NCI-H446 treated with DMSO at 0.1 percent for 48 hours (cell line): ENCODE measurements at regions not wholly inside any gene's neighbourhood (a gene's known extent, or its start where the extent isn't known, plus 50 kb on each side); places are given as distances from the start of the nearest gene placed in this dataset.

Experiments
- DNase-seq: peaks from one replicate; lab custom pipeline; 2025; lab: John Stamatoyannopoulos, UW

DNA sequence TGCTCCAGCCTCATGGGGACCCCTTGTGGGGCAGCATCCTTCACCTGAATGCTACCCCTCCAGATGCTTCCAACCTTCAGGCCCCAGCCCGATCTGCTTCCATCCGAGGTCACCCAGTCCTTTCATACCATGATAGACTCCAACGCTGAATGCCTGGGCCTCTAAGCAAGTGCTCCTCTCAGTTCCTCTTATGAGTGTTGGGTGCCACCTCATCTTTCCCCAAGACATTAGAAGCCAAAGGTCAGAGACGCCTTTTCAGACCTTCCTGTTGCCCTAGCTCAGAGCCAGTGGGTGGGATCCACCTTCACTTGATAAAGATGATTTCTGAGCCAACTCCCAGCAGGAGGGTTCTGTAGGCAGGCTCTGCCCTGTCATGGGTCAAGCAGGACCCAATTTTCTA lies 174.5 kb upstream of the MGAT5 start:
- no peak for DNase-seq

DNA sequence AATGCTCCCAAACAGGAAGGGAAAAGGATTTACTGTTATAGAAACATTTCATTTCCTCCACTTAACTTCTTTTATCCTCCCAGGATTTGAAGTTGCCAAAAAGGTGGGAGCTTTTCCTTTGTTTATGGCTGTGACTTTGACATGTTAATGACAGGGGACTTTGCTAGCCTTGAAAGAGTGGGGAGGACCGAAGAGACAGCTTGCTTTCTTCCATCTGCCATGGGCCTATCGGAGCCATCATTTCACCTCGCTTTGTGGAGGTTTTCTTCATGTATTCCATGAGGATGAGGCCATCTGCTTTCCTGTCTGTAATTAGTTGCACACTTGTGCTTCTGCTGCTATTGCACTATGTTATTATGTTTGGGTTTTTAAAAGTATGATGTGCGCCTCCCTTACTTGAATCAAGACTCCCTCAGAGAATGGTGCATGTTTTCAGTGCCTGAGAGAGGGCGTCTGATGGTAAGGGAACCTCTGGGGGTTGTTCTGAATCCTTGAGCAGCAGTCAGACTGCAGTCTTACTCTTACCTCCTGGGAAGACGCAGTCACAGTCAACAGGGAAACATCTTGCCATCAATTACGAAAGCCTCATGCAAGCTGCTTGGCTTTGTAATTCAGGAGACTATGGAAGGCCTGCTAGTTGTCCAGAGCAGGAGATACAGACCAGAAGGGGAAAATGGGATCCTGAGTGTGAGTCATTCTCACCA lies 173.3 kb upstream of the MGAT5 start:
- no peak for DNase-seq

DNA sequence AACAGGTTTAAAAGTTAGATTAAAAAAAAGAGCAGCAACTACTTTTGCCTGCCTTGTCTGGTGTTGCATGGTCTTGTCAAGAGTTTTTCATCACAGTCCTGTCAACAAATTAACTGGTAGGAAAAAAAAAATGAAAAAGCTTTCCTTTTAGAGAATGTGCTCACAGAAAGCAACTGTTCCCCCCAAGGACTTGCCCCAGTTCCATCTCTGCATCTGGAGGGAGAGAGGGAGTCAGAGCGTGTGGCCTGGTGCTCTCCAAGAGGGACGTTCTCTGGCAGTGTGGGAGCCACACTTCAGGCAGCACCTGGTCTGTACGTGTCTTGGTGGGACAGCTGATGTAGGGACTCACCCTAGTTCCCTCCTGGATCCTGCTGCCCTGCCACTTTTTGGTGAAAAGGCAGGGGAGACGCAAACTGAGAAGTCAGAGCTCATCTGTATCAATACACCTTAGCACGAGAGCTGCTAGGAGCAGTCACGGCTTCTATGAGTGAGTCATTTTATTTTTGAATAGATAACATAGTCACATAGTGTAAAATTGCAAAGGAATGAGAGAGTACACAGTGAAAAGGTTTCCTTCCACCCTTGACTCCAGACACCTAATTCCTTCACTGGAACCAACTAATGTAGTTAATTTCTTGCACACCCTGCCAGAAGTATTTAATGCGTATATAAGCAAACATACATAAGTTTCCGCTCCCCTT lies 172.5 kb upstream of the MGAT5 start:
- no peak for DNase-seq

DNA sequence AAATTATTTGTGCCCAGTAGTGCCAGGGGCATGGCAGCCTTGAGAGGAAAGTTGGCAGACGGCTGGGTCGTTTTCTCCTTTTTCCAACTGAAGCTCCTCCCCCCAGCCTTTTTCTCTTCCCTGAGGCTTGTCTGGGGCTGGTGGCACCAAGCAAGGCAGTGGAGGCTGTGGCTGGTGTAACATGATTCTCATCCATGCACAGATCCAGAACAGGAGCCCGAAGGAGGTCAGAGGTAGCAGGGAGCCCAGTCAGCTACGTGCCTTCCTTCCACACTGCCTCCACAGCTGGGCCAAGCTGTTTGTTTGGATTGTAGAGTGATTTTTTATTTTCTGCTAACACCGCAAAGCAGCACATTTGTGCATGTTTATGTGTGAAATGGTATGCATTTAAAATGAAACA lies 170.3 kb upstream of the MGAT5 start:
- DNase-seq, result no peak

DNA sequence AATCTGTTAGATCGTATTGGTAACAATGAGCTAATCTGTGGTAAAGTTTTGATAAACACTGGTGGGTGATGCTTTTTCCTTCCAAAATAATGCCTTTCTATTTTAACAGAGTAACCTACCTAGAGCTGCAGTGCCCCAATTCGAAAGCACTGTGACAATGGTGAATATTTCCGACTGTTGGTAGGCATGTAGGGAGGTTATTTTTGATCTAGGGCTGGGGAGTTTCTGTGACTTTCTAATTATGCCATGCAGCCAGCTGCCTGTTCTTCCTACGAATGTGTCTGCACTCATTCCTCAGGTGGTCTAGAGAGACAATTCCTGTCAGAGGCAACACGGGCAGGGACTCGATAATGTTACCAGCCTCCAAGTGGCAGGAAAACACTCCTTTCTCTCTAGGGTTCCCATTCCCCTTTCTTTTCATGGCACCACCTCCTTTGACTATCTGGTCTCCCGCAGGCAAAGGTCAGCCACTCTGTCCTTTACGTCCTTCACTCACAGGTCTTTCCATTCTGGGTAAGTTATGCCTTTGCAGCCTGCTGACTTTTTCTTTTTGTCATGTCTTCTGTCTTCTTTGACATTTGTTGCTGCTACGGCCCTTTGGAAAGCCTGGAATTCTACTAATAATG lies 167.2 kb upstream of the MGAT5 start:
- DNase-seq, result no peak

DNA sequence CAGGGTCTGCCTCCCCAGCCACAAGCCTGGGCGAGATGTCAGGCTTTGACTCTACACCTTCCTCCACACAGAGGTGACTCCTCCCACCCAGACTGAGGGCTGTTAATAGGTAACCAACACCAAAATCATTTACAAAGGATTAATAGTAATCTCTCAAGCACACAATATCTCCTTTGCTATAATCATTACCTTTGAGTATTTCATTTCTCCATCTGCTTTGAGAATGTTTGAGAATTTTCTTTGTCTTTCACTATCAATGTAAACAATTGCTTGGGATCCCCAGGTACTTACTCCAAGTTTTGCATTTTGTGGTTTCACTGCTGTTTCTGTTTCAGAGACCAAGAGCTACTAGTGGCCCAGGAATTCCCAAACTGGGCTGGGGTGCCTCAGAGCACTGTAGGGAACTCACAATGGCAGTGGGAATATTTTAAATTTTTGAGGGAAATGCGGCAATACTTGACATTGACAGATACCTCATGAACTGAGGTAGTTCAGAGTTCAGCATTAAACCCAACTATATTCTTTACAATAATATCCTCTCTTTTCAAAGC lies 166.4 kb upstream of the MGAT5 start:
- no peak for DNase-seq

DNA sequence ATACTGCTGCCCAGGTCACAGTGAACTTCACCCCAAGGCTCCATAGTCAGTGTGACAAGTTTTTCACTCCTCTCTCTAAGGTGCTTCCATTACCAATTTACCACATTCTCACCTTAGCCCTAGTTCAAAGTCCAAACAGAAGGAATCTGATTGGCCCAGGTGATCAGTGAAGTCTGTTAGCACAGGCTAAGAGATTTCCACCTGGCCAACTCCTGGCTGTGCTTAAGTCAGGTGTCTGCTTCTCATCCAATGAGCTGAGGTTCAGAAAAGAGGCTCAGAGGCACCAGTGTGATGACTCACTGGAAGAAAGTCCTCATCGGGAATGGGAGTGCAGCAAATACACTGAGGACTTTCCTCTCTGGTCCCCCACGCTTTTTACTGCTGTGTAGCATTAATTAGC lies 164.4 kb upstream of the MGAT5 start:
- no peak for DNase-seq

DNA sequence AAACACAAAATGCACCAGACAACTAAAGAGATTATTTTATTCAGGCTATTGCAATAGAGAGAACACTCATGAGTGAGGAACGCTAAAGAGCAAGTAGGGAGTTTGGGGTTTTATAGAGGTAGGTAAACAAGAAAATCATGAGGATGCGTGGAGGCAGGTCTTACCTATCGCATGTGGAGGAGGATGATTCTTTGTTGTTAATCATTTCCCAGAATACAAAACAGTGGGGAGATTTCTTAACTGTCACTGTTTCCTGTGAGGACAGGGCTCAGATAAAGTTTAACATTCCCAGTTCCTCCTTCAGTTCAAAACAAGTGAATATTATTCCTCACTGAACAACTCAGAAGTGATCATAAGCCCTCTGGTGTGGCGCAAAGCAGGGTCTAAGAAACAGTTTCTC lies 156.1 kb upstream of the MGAT5 start:
- DNase-seq, result no peak

DNA sequence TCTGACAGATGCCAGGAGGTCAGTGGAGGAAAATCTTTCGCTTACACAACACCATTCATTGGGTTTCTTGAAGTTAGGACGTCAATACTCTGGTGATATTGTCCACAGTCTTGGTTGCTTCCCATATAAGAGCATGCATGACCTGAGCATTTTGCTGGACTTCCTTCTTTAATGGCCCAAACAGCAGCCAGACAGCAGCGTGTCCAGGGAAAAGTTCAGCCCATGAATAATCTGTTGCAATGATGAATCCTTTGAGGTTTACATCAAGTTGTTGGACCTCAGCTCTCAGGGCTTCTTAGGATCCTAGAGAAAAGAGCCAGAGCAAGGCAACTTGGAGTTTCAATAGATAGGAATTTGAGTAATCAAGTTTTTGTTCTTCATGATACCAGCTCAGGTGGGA lies 155.6 kb upstream of the MGAT5 start:
- no peak for DNase-seq

DNA sequence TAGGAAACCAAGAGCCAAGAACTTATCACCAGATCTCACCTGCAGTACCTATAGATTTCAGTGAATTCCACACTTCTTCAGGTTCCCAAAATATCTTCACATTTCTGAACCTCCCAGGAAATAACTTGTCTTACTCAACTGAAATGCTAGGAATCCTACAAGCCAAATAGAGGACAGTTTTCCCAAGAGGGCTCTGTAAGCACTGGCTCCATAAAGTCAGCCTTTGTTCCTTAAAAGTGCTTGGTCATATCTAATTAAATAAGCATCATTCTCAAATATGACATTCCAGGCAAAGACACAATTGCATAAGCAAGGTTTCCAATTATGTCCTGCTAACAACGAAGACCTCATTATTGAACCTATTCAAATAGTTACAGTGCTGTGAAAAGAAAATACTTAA lies 154.6 kb upstream of the MGAT5 start:
- DNase-seq, result no peak

DNA sequence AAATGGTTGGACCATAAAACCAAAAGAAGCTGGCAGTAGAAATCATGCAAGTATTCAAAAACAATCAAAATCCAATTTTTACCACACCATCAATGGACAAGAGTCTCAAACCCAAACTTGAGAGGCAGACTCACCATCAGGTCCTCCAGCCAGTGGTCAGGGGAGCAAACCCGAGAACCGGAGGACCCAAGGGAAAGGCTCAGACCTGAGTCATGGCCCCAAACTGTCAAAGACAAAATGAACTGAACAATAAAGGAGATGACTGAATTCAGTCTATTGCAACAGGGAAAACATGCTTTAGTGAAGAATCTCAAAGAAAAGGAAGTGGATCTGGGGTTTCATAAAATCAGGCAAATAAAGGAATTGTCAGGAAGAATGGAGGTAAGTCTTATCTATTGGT lies 150.7 kb upstream of the MGAT5 start:
- no peak for DNase-seq

DNA sequence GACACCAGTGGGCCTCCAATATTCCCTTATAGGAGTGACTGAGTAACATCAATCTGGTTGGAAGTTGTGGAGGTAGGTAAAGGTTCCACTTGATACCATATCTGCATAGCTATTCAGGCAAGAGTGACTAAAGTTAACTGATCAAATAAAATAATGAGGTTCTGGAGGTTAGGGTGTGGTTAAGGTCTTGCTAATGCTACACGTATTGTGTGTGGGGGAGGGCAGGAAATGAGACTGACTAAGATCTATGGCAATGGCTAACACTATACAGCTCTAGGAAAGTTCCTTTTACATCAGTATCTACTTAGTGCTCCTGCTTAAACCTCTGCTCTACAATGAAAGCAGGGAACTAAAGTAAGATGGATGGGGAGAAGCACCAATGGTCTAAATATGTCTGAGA lies 149.1 kb upstream of the MGAT5 start:
- DNase-seq, result no peak

DNA sequence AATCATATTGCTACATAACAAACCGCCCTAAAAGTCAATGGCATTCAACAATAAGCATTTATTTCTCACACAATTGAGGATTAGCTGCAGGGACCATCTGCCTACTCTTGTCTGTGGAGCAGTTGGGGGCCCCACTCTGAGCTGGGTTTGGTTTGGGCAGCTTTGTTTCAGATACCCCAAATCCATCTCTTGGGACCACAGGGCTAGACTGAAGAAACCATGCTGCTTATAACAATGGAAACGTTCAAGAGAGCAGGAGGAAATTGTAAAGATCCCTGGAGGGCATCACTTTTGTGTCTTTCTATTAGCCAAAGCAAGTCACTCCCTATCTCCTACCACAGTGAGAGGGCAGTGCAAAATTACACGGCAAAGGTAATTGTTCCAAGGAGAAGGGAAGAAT lies 146.5 kb upstream of the MGAT5 start:
- no peak for DNase-seq

DNA sequence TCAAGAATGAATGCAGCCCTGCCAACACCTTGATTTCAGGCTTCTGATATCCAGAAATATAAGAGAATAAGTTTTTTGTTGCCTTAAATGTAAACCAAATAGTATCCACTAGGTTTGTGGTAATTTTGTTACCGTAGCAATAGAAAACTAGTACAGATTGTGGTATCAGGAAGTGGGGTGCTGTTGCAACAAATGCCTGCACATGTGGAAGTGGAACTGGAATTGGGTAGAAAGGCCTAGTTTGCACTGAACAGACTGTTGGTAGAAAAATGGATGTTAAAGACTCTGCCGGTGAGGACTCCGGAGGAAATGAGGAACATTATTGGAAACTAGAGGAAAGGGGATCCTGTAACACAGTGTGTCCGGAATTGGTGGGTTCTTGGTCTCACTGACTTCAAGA lies 145.8 kb upstream of the MGAT5 start:
- no peak for DNase-seq

DNA sequence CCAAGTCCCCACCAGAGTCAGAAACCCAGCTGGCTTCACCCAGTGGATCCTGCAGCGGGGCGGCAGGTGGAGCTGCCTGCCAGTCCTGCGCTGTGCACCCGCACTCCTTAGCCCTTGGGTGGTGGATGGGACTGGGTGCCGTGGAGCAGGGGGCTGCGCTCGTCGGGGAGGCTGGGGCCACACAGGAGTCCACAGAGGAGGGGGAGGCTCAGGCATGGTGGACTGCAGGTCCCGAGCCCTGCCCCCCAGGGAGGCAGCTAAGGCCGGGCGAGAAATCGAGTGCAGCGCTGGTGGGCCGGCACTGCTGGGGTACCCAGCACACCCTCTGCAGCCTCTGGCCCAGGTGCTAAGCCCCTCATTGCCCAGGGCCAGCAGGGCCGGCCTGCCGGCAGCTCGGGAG lies 144.6 kb upstream of the MGAT5 start:
- no peak for DNase-seq

DNA sequence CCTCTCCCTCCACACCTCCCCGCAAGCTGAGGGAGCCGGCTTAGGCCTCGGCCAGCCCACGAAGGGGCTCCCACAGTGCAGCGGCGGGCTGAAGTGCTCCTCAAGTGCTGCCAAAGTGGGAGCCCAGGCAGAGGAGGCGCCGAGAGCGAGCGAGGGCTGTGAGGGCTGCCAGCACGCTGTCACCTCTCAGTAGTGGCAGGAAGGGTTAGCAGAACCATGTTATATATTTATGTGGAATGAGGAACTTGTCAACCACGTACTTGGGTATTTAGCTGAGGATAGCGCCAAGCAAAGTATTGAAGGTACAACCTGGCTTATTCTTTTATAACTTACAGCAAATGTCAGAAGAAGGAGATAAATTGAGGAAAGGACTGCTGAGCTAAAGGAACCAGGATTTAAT lies 144.1 kb upstream of the MGAT5 start:
- DNase-seq, result no peak

DNA sequence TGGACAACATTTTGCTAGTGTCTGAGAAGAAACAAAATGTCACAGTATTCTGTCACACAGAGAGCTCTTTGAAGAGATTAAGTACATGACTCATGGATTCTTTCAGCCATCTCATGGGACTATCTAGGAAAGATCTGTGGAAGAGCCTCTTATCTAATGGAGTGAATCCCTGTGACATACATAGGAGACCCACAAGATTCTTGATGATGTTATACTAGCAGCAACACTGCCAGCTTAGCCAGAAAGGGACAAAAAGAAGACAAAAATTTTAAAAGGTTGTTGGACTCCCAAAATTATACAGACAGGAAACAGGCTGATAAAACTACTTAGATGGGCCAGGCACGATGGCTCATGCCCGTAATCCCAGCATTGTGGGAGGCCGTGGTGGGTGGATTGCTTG lies 143.3 kb upstream of the MGAT5 start:
- no peak for DNase-seq

DNA sequence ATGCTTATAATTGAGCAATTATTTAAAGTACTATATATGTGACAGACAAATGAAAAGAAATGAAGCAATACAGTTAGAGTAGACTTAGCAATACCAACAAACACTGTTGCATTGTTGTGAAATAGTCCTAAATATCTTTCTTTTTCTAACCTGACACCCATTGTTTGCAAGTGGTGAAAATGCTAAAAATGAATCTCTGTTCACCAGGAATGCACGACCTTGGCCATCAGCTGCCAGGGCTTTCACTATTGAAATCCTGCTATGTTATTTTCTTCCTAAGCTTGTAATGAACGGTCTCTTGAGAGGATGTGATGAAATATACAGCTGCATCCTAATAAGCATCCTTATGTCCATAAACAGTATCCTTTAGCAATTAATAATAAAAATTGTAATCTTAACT lies 136.2 kb upstream of the MGAT5 start:
- DNase-seq, result no peak

DNA sequence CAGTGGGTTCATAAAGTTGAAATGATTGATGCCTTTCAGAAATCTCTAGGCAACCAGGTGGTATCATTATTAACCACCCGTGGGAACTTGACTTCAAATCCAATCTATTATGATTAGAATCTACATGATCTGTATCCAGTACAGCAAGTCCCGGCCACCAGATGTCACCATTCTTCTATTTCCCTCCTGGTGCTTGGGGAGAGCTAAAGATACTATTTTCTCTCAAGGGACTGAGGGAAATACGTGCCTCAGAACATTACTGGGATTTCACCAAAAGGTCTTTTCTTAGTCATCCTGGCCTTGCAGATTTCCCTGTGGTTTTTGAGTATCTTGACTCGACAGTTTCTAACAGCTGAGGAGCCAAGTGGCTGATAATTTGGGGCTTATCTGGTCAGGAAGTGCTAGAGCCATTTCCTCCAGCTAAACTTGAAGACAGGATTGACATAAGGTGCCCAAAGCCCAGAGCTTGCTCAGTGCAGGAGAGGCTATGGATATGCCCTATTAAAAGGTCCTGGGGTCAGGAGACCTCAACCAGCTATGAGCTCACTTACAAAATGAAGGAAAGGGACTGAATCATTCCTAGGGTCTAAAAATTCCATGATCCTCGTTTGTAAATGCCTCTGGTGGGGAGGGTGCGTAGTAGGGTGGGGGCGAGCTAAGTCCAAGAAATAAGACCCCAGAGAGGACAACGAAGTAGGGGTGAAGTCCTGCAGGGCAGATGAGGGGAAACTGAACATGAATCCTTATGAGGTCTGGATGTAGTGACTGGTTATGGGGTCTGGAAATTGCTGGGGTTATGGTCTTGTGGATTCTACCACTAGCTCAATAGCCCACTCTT lies 135.4 kb upstream of the MGAT5 start:
- peak; percentile 82 for DNase-seq

DNA sequence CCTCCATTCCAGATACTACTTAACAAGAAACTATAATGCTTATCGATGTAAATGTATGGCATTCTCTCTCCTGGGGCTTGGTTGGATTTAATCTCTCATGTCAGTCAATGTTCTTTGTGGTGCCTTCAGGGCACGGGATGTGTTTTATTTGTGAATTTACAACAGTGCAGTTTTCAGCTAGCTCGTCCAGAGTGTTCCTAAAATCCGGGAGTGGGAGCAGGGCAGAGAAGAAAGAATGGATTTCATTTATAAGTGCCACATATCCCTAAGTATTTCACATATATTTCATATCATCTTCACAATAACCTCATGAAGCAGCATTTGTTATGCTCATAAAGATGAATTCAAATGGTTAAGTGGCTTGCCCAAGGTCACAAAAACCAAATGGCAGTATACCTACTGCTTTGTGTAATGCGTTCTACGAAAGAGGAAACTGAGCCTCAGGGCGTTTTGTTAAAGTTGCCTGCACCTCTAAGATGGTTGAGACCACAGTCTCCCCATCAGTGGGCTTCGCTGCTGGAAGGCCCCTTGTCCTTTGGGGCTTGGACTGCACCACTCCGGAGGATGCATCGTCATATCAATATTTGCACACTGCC lies 134.7 kb upstream of the MGAT5 start:
- no peak for DNase-seq

DNA sequence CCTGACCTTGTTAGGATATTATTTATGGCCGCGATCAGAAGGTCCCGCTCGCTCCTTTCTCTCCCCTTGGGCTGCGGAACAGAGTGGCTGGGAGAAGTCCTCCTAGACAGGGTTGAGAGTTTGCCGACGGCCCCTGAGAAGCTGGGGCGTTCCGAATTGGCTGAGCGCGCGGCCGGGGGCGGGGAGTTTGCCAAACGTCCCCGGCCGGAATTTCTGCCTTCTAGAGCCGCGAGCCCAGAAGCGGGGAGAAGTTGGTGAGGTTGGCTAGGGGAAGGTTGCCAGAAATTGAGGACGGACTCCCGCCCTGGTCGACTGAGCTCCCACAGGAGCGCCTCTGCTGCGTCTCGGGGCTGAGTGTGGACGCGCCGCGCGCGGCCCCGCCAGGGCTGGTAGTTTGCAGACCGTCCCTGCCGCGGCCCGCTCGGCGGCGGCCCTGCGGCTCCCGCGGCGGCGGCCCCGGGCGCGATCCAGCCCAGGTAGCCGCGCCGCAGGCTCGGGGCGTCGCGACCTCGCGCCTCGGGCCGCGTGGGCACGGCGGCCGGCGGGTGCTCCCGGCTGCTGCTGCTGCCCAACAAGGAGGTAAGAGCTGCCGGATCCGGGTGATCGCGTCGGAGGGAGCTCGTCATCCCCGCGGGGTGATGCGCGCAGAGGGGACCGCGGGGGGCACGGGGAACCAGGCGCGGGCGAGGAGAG lies 134.0 kb upstream of the MGAT5 start:
- DNase-seq, result peak; percentile 83

DNA sequence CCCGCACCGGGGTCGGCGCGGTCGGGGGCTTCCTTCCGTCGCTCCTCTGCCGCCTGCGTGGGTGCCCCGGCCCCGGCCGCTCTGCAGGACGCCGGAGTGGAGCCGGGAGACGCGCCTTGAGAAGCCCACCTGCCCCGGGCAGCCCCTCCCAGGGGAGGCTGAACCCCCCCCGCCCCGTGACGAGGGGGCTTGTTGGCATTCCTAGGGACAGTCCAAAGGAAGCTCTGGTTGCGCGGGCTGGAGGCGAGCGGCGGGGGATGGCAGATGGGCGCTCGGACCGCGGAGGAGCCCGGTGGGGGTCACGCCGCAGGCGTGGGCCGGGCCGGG lies 133.5 kb upstream of the MGAT5 start:
- DNase-seq, result no peak
